Gastroesophageal sphincter (tissue), 3 donors: ENCODE measurements at regions not wholly inside any gene's neighbourhood (a gene's known extent, or its start where the extent isn't known, plus 50 kb on each side); places are given as distances from the start of the nearest gene placed in this dataset.

Source experiments
- CTCF ChIP-seq, 4 experiments: fragments of 200-600 bp in 2 of 4; fragments of 450-650 bp in 2 of 4; sonication (generic) in 1 of 4; IDR thresholded peaks; one replicate each; pipeline ENCODE4 v1.5.1; 2017 to 2019; ENCODE audit warnings: antibody characterized with exemption in 4 of 4, mild to moderate bottlenecking in 2 of 4, moderate library complexity in 2 of 4
- POLR2A ChIP-seq, 2 donors: fragments of 450-650 bp; IDR thresholded peaks; one replicate each; pipeline ENCODE4 v1.6.1; 2017; ENCODE audit warnings: antibody characterized with exemption in 2 of 2, mild to moderate bottlenecking in 2 of 2, moderate library complexity in 1 of 2
- POLR2AphosphoS5 ChIP-seq: sonication (generic); formaldehyde crosslinking; IDR thresholded peaks from one replicate; pipeline ENCODE4 v1.6.1; 2017; ENCODE audit warnings: antibody characterized with exemption

- TF ChIP-seq CTCF (IDR thresholded peaks at IDR 0.05) (no peak), POLR2A (IDR thresholded peaks at IDR 0.05) (no peak), POLR2AphosphoS5 (no peak)
These were observed 101.2 kb upstream of the NUDT6 start for GRCh38 chr4:123023647-123024046.
